UCSD-AML1 (cell line): ENCODE measurements at regions not wholly inside any gene's neighbourhood (a gene's known extent, or its start where the extent isn't known, plus 50 kb on each side); places are given as distances from the start of the nearest gene placed in this dataset.

Source experiments
- DNase-seq: peaks from one replicate; lab custom pipeline; 2025; ENCODE audit not compliant: unreplicated experiment; lab: John Stamatoyannopoulos, UW

DNA sequence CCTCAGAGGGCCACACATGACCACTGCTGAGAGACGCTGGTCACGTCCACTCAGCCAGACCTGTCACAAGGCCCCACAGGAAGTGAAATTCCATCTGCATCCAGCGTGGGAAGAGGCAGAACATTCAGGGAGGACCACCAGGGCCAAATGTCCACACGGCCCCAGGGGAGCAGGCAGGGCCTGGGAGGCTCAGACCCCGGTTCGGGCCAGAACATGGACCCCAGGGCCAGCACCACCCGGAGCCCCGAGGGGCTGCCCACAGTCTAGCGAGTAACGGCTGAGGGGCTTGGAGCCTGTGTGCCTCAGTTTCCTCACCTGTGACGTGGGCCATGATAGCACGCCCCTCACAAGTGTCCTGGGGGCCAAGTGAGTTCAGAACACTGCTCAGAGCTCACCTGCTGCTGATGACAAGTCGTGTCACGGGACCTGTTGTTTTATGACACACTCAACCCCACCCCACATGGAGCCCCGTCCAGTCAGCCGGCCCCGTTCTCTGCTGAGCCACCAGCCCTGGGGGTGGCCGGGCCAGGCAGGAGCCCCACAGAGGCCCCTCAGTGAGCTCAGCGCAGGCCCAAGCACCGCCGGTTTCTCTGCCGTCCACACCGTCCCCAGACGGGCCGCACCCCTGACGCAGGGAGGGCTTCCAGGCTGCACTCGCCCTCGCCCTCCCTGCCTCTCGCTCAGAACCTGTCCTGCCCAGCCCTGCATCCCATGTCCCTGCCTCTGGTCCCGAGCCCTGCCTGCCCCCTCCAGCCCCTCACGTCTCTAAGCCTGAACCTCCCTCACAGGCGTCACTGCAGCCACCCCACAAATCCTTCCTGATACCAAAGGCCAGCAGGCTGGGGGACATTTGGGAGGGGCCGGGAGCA lies 79.5 kb upstream of the GALNT9 start:
- DNase-seq: no peak

DNA sequence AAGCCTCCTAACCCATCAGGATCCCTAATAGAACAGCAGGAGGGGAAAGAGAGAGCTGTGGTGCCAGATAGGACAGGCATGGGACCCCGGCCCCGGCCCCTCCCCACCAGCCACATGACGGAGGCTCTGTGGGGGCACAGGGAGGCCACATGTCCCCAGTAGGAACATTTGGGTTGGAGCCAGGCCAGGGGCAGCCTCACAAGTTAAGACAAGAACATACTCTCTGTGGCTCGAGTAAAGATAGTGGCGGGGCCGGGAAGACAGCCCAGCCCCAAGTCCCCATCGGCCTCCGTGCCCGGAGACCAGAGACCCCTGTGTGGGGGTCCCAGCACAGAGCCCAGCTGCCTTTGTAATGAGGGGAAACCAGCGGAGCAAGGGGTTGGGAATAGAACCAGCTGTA lies 78.6 kb upstream of the GALNT9 start:
- no peak for DNase-seq

DNA sequence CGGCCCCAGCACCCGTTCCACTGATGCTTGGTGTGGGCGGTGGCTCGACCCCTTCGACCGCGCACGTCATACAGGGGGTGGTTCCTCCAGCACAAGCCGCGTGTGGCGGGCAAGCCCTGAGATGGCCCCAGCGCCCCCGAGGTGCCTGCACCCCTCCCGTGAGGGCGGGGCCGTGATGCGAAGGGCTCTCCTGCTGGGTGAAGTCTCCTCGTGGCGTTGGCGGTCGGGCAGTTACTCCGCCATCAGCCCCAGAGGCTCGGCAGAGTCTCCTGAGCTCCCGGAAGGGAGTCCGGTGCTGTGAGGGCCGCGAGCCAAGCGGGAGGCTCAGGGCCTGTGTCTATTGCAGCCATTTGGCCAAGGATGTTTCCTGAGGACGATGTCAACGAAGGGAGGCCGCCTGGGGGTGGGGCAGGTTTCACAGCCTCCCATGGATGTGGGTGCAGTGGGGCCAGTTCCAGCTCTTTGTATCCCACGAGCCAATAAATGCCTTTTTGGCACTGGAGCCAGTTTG lies 78.1 kb upstream of the GALNT9 start:
- DNase-seq: no peak

DNA sequence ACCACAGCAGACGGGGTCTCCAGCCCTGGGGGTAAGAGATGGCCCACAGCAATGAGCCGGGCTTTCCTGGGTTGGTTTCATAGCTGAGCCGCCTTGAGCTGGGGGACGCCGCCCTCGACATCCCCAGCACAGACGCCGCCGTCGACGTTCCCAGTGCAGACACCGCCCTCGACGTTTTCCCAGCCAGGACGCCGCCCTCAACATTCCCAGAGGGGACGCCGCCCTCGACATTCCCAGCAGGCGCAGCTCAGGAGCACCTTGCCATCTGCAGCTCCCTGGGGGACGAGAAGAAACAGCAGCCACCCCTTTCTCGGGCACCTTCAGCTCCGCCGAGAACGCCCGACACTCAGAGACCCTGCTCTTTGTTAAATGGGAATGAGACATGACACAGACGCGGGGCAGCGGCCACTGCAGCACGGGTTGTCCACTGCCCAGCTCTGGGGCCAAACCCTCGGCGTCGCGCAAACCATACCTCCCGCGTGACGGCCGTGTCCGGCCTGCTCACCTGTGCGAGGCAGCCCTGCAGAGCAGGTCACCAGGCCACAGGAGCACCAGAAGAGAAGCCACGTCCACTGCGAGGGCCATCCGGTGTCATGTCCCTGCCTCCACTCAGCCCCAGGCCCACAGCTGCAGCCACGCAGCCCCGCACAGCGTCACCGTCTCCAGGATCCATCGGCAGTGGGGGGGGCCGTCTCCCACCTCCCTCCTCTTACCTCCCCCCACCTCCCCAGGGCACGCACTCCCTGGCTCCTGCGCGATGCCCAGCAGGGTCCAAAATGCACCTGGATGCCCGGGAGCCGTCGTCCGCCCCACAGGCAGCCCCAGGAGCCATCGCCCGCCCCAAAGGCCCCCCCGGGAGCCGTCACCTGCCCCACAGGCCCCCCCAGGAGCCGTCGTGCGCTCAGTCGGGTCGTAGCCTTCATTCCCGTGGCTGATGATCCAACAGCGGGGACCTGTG lies 77.4 kb upstream of the GALNT9 start:
- no peak for DNase-seq

DNA sequence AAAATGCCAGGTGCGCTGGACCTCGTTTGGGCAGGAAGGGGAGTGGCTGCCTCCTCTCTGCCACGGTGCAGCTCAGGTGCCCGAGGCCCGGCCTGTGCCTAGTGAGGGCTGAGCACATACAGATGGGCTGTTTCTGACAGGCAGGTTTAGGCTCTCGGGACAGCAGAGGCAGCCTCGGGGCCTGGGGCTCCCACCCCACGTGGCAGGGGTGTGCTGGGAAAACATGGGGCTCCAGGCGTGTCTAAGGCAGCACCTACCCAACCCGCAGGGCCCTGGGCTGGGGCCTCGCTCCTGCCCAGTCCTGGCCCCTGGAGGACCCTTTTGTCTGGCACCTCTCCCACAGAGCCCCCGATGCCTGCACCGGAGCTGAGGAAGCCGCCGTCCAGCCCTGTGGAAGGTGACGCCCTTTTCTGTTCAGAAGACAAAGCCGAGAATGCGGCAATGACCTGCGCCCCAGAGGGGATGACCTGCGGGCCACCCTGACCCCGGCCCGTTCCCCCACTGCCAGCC lies 76.4 kb upstream of the GALNT9 start:
- DNase-seq: no peak

DNA sequence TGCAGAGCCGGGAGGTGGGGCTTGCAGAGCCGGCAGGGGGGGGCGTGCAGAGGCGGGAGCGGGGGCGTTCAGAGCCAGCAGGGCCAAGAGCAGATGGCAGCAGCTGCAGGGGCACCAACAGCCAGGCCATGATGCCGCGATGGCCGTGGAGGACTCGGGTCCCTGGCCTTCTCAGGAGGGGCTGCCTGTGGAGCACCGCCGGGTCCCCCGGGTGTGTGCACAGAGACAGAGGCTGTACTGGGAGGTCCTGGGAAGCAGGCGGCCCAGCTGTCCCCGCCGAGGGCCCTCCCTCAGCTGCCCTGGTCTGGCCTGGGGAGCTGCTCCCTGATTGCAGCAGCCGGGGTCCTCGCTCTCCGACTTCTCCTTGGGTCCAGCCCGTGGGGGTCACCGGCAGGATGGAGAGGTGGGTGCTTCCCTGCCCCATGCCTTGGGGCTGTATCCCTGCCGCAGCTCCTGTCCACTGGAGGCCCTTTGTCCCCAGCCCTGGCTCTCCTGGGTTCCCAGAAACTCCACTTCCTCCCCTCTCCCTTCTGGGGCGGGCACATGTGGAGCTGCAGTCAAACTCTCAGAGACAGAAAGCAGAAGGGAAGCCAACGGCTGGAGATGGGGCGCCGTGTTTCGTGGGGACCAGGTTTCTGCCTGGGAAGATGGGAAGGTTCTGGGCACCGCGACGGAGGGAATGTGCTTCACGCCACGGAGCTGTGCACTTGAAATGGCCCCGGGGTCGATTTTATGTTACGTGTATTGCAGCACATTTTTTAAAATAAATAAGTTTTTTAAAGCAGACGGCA lies 75.8 kb upstream of the GALNT9 start:
- DNase-seq: no peak

DNA sequence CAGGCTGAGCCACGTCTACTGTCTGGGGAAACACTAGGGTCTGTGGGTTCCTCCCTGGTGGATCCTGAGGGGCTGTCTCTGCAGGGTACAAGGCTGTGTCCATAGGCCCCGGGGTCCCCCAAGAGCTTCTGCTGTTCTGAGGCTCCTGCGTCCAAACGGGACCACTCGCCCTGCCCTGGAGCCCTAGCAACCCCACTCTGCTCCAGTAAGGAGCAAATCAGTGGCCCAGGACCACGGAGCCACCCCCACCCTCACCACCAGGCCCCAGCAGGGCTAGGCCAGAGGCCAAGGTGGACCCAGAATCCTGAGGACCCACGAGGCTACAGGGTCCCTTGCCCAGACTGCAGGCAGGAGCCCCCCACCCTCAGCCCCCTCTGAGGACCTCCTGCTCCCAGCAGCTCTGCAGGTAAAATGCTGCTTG lies 75.1 kb upstream of the GALNT9 start:
- no peak for DNase-seq

DNA sequence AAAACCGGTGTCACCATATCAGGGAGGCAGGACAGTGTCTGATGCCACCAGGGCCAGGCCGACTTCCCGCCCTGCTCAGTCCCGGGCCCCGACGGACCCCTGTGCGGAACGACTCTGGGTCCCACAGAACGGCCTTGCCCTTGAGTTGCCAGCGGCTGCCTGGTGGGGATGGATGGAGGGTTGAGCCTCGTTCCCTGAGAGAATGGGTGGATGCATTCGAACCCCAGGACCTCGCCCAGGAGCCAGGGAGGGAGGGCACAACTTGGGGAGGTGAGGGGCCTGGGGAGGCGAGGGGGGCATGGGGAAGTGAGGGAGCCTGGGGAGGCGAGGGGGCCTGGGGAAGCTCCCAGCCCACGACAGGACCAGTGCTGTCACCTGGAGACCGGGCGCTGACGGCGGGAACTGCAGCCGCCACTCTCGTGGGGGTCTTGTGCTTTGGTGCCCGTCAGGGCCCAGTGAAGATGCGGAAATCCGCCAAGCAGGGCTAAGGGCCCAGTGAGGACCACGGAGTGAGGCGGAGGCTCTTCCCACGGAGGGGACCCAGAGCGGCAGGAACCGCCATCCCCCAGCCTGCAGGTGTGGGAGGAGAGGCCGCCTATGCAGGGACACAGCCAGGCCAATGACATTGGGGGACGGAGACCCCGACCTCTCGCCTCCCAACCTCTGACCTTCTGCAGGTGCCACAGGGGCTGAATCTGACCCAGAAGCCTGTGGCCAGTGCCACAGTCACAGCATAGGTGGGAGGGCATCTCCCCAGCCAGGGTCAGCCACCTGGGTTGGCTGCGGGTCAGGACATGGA lies 74.4 kb upstream of the GALNT9 start:
- DNase-seq: no peak

DNA sequence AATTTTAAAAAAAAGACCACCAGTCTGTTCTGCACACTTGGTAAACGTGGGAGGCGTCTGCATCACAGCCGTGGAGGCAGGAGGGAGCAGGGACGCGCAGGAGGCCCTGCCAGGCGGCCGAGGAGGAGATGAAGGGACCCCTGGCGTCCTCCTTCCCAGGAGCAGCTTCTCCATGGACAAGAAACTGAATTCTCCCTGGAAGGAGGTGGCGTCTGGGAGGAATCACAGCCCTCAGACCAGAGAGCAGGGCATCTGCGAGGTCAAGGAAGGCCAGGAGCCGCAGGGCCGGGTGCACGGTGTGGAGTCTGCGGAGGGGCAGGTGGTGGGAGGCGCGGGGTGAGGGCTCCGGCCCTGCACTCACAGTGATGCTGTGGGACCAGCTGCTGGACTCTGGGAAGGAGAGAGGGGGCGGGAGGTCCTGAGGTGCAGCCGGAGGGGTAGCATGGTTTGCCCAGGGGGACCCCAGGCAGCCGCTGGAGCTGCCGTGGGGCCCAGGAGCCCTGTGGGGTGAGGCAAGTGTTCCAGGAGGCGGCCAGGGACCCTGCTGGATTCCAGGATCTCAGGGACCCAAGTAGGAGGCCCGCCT lies 73.5 kb upstream of the GALNT9 start:
- DNase-seq: no peak

DNA sequence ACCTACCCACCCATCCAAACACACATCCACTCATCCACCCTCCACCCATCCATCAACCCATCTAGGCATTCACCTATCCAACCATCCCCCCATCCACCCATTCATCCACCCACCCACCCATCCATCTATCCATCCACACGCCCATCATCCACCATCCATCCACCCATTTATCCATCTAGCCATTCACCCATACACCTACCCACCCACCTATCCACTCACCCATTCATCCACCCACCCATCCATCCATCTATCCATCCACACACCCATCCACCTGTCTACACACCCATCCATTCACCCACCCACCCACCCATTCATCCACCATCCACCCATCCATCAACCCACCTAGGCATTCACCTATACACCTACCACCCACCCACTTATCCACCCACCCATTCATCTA lies 72.6 kb upstream of the GALNT9 start:
- no peak for DNase-seq

DNA sequence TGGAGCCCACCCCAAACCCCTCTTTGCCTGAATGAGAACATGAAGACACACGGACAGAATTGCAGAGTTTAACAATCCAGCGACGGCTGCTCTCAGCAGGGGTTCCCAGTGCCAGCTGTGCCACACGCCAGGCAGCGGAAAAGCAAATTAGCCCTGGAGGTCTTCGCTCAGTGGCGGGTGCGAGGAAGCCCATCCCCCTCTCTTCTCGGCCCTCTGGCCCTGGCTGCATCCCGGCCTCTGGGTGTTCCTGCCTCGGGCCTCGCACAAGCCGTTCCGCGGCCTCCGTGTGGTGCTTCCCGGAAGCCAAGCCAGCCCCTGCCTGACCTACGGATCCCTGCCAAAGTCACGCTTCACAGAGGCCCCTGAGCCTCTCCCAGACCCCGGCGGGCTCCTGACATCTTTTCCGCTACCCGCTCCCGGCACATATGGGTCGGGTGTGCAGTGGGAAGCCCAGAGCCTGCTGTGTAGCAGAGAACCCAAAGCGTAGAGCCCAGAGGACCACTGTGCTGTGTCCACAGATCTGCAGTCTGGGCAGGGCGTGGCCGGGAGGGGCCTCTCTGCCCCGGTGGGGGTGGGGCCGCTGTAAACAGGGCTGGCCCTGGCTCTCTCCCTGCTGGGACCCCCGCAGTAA lies 70.7 kb upstream of the GALNT9 start:
- no peak for DNase-seq

DNA sequence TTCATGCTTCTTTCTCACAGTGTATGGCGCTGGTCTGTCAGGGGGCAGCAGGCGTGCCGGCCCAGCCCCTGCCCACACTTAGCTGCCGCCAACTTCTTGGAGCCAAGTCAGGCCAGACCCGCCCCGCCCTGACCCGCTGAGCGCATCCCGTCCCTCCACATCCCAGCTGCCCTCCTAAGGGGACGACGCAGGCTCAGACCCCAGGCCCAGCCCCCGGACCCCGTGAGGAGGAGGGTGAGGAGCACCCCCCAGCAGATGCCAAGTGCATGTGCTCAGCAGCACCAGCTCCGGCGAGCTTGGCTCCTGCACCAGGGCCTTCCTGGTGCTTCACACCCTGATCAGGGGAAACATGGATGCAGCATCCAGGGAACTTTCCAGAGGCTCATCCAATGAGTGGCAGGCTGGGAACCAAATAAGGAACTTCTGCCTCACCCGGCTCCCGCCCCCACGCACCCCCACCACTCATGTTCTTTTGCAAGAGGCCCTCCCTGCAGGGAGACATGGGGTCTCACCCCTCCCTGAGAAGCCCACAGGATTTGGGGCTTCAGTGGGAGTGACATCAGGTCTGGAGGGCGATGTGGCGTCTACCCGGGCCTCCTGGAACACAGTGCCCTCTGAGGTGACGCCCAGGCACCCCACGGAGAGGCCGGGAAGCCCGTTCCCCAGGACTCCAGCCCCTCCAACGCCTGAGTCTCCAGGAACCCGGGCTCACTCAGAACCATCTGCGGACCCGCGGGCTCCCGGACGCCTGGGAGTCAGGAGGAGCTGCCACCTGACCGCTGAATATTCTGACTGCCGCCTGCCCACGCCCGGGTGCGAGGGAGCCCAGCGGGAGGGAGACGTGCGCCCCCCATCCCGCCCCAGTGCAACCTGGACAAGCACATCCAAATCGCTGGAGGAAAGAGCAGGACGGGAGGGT lies 70.0 kb upstream of the GALNT9 start:
- DNase-seq: no peak

DNA sequence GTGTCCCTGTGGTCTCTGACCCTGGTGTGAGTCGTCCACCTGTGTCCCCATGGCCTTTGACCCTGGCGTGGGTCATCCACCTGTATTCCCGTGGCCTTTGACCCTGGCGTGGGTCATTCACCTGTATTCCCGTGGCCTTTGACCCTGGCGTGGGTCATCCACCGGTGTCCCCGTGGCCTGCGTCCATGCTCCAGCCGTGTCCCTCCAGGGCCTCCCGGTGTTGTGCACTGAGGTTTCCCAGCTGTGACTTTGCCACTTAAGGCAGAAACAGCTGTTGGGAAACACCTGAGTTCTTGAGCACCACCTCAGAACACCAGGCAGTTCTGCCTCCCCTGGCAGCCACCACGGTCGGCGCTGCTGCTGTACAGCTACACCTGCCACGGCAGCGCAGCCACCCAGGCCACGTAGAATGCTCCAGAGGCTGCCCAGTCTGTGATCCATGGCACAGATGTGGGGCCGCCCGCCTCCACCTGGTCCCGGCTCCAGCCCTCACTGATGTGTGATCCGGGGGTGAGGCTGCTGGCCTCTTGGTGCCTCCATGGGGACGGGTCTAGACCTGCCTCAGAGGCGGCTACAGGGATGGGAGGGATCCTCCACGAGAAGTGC lies 69.1 kb upstream of the GALNT9 start:
- DNase-seq: no peak

DNA sequence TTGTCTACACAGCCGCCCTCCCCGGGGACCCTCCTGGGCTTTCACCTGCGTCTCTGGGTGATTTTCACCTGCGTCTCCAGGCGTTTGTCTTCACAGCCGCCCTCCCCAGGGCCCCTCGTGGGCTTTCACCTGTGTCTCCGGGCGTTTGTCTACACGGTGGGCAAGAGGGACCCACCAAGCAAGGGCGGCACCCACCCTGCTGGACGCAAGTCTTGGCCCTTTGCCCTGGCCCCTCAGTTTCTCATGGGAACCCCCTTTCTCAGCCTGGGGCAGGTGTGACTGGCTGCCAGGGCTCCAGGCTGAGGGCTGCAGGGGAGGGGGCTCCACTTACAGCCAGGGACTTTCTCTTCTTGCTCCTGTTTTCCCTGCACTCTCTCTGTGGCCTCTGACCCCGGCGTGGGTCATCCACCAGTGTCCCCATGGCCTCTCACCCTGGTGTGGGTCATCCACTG lies 68.6 kb upstream of the GALNT9 start:
- DNase-seq: no peak

DNA sequence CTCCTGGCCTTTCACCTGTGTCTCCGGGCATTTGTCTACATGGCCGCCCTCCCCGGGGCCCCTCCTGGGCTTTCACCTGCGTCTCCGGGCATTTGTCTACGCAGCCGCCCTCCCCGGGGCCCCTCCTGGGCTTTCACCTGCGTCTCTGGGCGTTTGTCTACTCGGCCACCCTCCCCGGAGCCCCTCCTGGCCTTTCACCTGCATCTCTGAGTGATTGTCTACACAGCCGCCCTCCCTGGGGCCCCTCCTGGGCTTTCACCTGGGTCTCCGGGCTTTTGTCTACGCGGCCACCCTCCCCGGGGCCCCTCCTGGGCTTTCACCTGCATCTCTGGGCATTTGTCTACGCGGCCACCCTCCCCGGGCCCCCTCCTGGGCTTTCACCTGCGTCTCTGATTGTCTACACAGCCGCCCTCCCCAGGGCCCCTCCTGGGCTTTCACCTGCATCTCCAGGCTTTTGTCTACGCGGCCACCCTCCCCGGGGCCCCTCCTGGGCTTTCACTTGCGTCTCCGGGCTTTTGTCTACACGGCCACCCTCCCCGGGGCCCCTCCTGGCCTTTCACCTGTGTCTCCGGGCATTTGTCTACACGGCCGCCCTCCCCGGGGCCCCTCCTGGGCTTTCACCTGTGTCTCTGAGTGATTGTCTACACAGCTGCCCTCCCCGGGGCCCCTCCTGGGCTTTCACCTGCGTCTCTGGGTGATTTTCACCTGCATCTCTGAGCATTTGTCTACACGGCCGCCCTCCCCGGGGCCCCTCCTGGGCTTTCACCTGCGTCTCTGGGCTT lies 68.0 kb upstream of the GALNT9 start:
- DNase-seq: no peak

DNA sequence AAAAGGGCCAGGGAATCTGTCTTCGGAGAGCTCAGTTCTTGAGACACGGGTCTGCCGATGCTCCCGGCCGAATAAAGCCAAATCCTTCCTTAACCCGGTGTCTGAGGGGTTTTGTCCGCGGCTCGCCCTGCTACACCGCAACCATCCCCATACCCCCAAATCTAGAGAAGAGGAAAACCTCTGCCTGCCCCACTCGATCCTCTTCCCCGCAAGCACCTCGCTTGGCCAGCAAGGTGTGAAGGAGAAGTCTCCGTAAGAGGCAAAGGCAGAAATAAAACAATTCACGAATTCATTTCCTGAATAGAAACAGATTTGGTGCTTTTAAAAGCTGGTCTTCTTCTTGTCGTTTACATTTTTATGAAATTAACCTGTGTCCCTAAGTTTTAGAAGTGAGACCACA lies 67.3 kb upstream of the GALNT9 start:
- DNase-seq: no peak

DNA sequence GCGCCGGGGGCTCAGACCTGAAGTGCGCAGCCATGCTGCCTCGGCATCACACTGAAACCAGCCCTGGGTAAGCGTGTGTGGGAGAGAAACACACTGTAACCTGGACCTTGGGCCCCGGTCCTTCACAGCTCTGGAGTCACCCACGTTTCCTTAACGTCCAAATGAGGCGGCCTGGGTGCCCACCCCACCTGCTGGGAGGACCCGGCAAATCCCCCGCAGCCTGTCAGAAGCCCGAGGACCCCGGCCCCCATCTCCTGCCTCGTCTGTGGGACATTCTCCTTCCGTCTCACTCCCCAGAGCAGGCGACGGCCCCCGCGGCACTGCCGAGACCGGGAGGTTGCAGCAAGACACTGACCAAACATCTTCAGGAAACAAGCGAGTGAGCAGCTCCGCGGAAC lies 66.5 kb upstream of the GALNT9 start:
- no peak for DNase-seq
